HL-60 (cell line): ENCODE measurements at regions not wholly inside any gene's neighbourhood (a gene's known extent, or its start where the extent isn't known, plus 50 kb on each side); places are given as distances from the start of the nearest gene placed in this dataset.

Experiments
- DNase-seq, 2 experiments: peaks; one replicate each; pipeline ENCODE4 v3.0.0-alpha.2; 2010 to 2020; ENCODE audit warnings: low read depth in 1 of 2, low spot score in 1 of 2
- H3K27ac ChIP-seq: fragments of 250-450 bp; sonication (Bioruptor Pico); replicated peaks from 2 replicates; pipeline ENCODE4 v1.5.1; 2020; ENCODE audit warnings: mild to moderate bottlenecking, moderate library complexity
- H3K27me3 ChIP-seq: fragments of 250-450 bp; sonication (Bioruptor Pico); 2 replicates; pipeline ENCODE4 v1.5.1; 2021; ENCODE audit warnings: mild to moderate bottlenecking, moderate library complexity; ENCODE audit not compliant: insufficient read depth, poor library complexity, severe bottlenecking
- H3K4me3 ChIP-seq: replicated peaks from 2 replicates; pipeline ENCODE4 v1.5.1; 2011; ENCODE audit warnings: mild to moderate bottlenecking, control low read depth, low read length; ENCODE audit not compliant: insufficient read depth
- GABPA ChIP-seq: IDR thresholded peaks from 2 replicates; pipeline ENCODE4 v1.6.1; 2012; ENCODE audit warnings: low read depth
- POLR2AphosphoS5 ChIP-seq: IDR thresholded peaks from 2 replicates; pipeline ENCODE4 v1.6.1; 2012; ENCODE audit warnings: low read depth
- SPI1 ChIP-seq: IDR thresholded peaks from 2 replicates; pipeline ENCODE4 v1.6.1; 2012; ENCODE audit warnings: low read depth, mild to moderate bottlenecking, borderline replicate concordance
- TF ChIP-seq, protein P1 (sequence below): IDR thresholded peaks from one replicate; pipeline ENCODE4 v1.5.1; 2011; ENCODE audit warnings: low read length, control low read depth, inconsistent platforms; ENCODE audit not compliant: insufficient read depth
- TF ChIP-seq, protein P2 (sequence below): IDR thresholded peaks from 2 replicates; pipeline ENCODE4 v1.6.1; 2012; ENCODE audit warnings: low read depth; ENCODE audit not compliant: insufficient replicate concordance

DNA sequence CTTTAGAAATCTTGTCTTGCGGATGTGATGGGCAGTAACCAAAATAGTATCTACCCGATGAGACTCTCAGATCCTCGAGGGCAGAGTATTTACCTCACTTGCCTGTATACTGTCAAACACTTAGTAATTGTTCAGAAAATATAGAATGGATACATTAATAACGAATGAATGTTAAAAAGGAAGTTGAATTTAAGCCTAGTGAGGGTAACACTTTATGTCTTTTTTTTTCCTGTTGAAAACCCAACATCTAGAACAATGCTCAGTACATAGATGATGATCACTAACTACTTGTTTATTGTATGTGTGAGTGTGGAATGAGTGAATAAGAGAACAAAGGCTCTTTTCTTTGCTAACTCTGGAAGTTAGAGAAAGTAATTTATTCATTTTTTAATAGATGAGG lies 195.7 kb downstream of the MIAT start:
- H3K27ac ChIP-seq: no peak overlapping the region
- TF ChIP-seq GABPA (no peak), POLR2AphosphoS5 (no peak), SPI1 (no peak)
- TF ChIP-seq, protein P1, sequence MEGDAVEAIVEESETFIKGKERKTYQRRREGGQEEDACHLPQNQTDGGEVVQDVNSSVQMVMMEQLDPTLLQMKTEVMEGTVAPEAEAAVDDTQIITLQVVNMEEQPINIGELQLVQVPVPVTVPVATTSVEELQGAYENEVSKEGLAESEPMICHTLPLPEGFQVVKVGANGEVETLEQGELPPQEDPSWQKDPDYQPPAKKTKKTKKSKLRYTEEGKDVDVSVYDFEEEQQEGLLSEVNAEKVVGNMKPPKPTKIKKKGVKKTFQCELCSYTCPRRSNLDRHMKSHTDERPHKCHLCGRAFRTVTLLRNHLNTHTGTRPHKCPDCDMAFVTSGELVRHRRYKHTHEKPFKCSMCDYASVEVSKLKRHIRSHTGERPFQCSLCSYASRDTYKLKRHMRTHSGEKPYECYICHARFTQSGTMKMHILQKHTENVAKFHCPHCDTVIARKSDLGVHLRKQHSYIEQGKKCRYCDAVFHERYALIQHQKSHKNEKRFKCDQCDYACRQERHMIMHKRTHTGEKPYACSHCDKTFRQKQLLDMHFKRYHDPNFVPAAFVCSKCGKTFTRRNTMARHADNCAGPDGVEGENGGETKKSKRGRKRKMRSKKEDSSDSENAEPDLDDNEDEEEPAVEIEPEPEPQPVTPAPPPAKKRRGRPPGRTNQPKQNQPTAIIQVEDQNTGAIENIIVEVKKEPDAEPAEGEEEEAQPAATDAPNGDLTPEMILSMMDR: no peak
- TF ChIP-seq, protein P2, sequence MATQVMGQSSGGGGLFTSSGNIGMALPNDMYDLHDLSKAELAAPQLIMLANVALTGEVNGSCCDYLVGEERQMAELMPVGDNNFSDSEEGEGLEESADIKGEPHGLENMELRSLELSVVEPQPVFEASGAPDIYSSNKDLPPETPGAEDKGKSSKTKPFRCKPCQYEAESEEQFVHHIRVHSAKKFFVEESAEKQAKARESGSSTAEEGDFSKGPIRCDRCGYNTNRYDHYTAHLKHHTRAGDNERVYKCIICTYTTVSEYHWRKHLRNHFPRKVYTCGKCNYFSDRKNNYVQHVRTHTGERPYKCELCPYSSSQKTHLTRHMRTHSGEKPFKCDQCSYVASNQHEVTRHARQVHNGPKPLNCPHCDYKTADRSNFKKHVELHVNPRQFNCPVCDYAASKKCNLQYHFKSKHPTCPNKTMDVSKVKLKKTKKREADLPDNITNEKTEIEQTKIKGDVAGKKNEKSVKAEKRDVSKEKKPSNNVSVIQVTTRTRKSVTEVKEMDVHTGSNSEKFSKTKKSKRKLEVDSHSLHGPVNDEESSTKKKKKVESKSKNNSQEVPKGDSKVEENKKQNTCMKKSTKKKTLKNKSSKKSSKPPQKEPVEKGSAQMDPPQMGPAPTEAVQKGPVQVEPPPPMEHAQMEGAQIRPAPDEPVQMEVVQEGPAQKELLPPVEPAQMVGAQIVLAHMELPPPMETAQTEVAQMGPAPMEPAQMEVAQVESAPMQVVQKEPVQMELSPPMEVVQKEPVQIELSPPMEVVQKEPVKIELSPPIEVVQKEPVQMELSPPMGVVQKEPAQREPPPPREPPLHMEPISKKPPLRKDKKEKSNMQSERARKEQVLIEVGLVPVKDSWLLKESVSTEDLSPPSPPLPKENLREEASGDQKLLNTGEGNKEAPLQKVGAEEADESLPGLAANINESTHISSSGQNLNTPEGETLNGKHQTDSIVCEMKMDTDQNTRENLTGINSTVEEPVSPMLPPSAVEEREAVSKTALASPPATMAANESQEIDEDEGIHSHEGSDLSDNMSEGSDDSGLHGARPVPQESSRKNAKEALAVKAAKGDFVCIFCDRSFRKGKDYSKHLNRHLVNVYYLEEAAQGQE: no peak
- no peaks in the 10 kb centered on the region for H3K27me3 ChIP-seq
- no peak for DNase-seq
- no peak overlapping the region for H3K4me3 ChIP-seq

- TF ChIP-seq GABPA (no peak), POLR2AphosphoS5 (no peak), SPI1 (no peak)
- TF ChIP-seq, protein P2: no peak
- TF ChIP-seq, protein P1: no peak
- no peaks in the 10 kb centered on the region for H3K27me3 ChIP-seq
- DNase-seq: no peak
- no peak overlapping the region for H3K27ac ChIP-seq
- H3K4me3 ChIP-seq: no peak overlapping the region
These were observed 196.1 kb downstream of the MIAT start for GRCh38 chr22:26853495-26853894.

DNA sequence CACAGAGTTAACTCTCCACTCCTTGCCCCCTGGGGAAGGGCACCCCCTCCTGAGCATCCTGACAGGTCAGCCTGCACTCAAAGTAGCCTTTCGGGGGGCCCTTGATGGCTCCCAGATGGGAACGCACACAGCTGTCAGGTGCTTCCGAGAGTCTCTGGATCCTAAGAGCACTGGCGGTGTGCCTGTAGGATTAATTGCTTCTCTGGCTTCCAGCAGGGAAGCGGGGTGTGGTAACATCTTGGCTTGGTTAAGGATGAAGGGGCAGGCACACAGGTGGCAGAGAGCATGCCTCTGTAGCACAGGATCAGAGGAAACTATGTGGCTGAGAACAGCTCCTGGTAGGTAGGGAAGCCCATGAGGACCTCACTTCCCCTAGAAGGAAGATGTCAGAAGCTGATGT lies 199.8 kb downstream of the MIAT start:
- DNase-seq: no peak
- no peak overlapping the region for H3K4me3 ChIP-seq
- H3K27ac ChIP-seq: no peak overlapping the region
- TF ChIP-seq, protein P1: no peak
- no peak for TF ChIP-seq GABPA
- TF ChIP-seq, protein P2: no peak
- H3K27me3 ChIP-seq: no peaks in the 10 kb centered on the region
